ENCODE measurements at regions not wholly inside any gene's neighbourhood (a gene's known extent, or its start where the extent isn't known, plus 50 kb on each side); places are given as distances from the start of the nearest gene placed in this dataset.

GRCh38 chr11:42906226-42906625 is 405.6 kb upstream of the API5 start:
- TF ChIP-seq, protein P1, sequence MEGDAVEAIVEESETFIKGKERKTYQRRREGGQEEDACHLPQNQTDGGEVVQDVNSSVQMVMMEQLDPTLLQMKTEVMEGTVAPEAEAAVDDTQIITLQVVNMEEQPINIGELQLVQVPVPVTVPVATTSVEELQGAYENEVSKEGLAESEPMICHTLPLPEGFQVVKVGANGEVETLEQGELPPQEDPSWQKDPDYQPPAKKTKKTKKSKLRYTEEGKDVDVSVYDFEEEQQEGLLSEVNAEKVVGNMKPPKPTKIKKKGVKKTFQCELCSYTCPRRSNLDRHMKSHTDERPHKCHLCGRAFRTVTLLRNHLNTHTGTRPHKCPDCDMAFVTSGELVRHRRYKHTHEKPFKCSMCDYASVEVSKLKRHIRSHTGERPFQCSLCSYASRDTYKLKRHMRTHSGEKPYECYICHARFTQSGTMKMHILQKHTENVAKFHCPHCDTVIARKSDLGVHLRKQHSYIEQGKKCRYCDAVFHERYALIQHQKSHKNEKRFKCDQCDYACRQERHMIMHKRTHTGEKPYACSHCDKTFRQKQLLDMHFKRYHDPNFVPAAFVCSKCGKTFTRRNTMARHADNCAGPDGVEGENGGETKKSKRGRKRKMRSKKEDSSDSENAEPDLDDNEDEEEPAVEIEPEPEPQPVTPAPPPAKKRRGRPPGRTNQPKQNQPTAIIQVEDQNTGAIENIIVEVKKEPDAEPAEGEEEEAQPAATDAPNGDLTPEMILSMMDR (IDR thresholded peaks at IDR 0.05) = no peak
- TF ChIP-seq POLR2A (IDR thresholded peaks at IDR 0.05) = no peak

Data from esophagus squamous epithelium (tissue), 4 donors.